ENCODE measurements at regions not wholly inside any gene's neighbourhood (a gene's known extent, or its start where the extent isn't known, plus 50 kb on each side); places are given as distances from the start of the nearest gene placed in this dataset.
"Not testable (repeated sequence)": the region's sequence is repeated elsewhere in the genome, so short reads cannot be mapped to it uniquely, and the experiment has no call there.

GRCh38 chr19:31484858-31485410 is 135.7 kb upstream of the TSHZ3 start:
- peak; percentile 49 for TF ChIP-seq CTCF (conservative IDR thresholded peaks at IDR 0.05)
- TF ChIP-seq ZFX (IDR thresholded peaks at IDR 0.05), result not testable (repeated sequence)

Data from C4-2B (cell line).